C4-2B (cell line): ENCODE measurements at regions not wholly inside any gene's neighbourhood (a gene's known extent, or its start where the extent isn't known, plus 50 kb on each side); places are given as distances from the start of the nearest gene placed in this dataset.

ENCODE experiments used
- CTCF ChIP-seq: fragments of 450-650 bp; conservative IDR thresholded peaks from 2 replicates; pipeline ENCODE4 v1.5.1; 2017; ENCODE audit warnings: mild to moderate bottlenecking
- ZFX ChIP-seq: fragments of 450-650 bp; IDR thresholded peaks from 2 replicates; pipeline ENCODE4 v1.6.1; 2017

GRCh38 chr9:7622481-7622880 is 177.1 kb downstream of the DMAC1 start:
- no peak for TF ChIP-seq CTCF
- no peak for TF ChIP-seq ZFX
